ENCODE measurements at regions not wholly inside any gene's neighbourhood (a gene's known extent, or its start where the extent isn't known, plus 50 kb on each side); places are given as distances from the start of the nearest gene placed in this dataset.

DNA sequence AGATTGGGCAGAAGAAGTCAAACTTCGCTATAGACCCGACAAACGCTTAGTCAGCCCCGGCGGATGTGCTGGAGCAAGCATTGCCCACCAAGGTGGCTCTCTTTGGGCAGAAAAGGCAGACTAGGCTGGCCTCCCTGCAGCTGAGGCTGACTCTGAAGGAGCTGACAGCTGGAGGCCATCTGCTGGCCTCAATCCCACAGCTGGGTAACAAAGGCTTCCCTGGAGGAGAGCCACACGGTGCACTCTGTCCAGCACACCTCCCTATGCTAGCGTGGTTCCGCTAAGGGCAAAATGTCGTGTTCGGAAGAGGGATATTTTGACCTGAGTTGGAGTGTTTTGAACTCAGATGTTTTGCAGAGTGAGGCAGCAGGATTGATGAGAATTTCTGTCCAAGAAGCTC is 103.5 kb upstream of the PTCH1 start:
- H3K27ac Mint-ChIP-seq, result no peak overlapping the region
- H3K4me1 ChIP-seq (ENCODE audit: insufficient read depth, low read length), result no peaks in the 10 kb centered on the region
- H3K36me3 Mint-ChIP-seq (ENCODE audit: low read depth), result no peaks in the 10 kb centered on the region
- no peak overlapping the region for H3K4me3 Mint-ChIP-seq
- intact Hi-C loops (cut with DNase I, micrococcal nuclease), result no loop called here
- no peak for ATAC-seq (ENCODE audit: poor library complexity)
- TF ChIP-seq, protein P1, sequence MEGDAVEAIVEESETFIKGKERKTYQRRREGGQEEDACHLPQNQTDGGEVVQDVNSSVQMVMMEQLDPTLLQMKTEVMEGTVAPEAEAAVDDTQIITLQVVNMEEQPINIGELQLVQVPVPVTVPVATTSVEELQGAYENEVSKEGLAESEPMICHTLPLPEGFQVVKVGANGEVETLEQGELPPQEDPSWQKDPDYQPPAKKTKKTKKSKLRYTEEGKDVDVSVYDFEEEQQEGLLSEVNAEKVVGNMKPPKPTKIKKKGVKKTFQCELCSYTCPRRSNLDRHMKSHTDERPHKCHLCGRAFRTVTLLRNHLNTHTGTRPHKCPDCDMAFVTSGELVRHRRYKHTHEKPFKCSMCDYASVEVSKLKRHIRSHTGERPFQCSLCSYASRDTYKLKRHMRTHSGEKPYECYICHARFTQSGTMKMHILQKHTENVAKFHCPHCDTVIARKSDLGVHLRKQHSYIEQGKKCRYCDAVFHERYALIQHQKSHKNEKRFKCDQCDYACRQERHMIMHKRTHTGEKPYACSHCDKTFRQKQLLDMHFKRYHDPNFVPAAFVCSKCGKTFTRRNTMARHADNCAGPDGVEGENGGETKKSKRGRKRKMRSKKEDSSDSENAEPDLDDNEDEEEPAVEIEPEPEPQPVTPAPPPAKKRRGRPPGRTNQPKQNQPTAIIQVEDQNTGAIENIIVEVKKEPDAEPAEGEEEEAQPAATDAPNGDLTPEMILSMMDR (IDR thresholded peaks at IDR 0.05), result no peak
- H3K4me3 ChIP-seq (ENCODE audit: low read length), result no peak overlapping the region
- H3K4me1 Mint-ChIP-seq (ENCODE audit: low read depth), result peaks cover 4% of the 10 kb centered on the region
- H3K27me3 ChIP-seq (ENCODE audit: control insufficient read depth in 1 of 2, insufficient read depth in 2 of 2, low read length in 2 of 2), result peaks cover 0 to 2% of the 10 kb centered on the region in 2 experiments
- H3K27ac ChIP-seq (ENCODE audit: low read depth in 1 of 2, low read length in 2 of 2), result no peak overlapping the region
- POLR2A ChIA-PET, result no interaction called here
- no peaks in the 10 kb centered on the region for H3K36me3 ChIP-seq (ENCODE audit: insufficient read depth, low read length)
- H3K9me3 ChIP-seq (ENCODE audit: control insufficient read depth in 1 of 2, insufficient read depth in 1 of 2, low read length in 2 of 2), result peaks cover 0 to 2% of the 10 kb centered on the region in 2 experiments
- DNase-seq, result no peak
- CTCF ChIA-PET, result no interaction called here
- no peaks in the 10 kb centered on the region for H3K9me3 Mint-ChIP-seq
- H3K27me3 Mint-ChIP-seq, result peaks cover 15% of the 10 kb centered on the region

DNA sequence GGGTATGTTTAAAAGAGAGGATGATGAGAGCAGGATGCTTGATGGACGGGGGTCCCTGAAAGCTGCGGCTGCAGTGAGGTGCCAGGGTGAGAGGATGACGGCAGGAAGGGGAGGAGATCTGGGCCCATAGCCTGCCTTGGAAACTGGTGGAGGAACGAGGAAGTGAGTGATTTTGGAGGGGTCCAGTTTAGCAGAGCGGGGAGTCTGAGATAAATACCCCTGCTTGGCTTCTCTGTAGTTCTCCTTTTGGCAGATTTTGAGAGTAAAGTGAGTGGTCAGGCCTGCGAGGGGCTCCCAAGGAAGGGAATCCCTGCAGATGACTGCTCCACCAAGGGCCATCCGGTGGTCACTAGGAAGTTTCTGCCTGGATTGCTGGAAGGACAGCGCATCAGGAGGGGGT is 98.5 kb upstream of the PTCH1 start:
- Histone ChIP-seq H3K4me3 (ENCODE audit: low read length) (no peak overlapping the region), H3K4me1 (ENCODE audit: insufficient read depth, low read length) (no peaks in the 10 kb centered on the region), H3K9me3 (ENCODE audit: control insufficient read depth in 1 of 2, insufficient read depth in 1 of 2, low read length in 2 of 2) (peaks cover 0 to 5% of the 10 kb centered on the region in 2 experiments), H3K27me3 (ENCODE audit: control insufficient read depth in 1 of 2, insufficient read depth in 2 of 2, low read length in 2 of 2) (peaks cover 0 to 2% of the 10 kb centered on the region in 2 experiments), H3K27ac (ENCODE audit: low read depth in 1 of 2, low read length in 2 of 2) (no peak overlapping the region), H3K36me3 (ENCODE audit: insufficient read depth, low read length) (no peaks in the 10 kb centered on the region)
- TF ChIP-seq, protein P1 (IDR thresholded peaks at IDR 0.05), result no peak
- ATAC-seq (ENCODE audit: poor library complexity) (no peak), DNase-seq (no peak)
- peaks cover 8% of the 10 kb centered on the region for H3K27me3 Mint-ChIP-seq
- ChIA-PET POLR2A (no interaction called here), CTCF (no interaction called here)
- H3K27ac Mint-ChIP-seq, result no peak overlapping the region
- no peaks in the 10 kb centered on the region for H3K4me1 Mint-ChIP-seq (ENCODE audit: low read depth)
- intact Hi-C loops (cut with DNase I, micrococcal nuclease), result no loop called here
- H3K9me3 Mint-ChIP-seq, result no peaks in the 10 kb centered on the region
- no peak overlapping the region for H3K4me3 Mint-ChIP-seq
- no peaks in the 10 kb centered on the region for H3K36me3 Mint-ChIP-seq (ENCODE audit: low read depth)

DNA sequence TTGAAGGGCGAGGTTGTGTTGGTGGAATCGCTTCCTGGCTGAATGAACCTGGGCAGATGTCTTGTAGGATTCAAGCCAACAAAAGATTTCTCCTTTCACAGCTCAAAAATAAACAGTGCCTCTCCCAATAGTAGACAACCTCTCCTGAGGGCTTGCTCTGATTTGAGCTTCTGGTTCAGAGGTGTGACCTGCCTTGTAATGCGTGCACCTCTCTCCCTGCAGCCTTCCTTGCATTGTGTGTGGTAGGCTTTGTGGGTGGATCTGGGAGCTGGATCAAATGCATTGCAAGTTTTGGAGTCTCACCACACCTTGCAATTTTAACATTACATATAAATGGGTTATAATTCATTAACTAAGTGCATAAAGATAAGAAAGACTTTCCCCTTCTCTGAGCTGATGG is 96.9 kb upstream of the PTCH1 start:
- H3K27me3 Mint-ChIP-seq, result peaks cover 8% of the 10 kb centered on the region
- no peaks in the 10 kb centered on the region for H3K36me3 Mint-ChIP-seq (ENCODE audit: low read depth)
- H3K9me3 Mint-ChIP-seq, result no peaks in the 10 kb centered on the region
- Histone ChIP-seq H3K4me1 (ENCODE audit: insufficient read depth, low read length) (no peaks in the 10 kb centered on the region), H3K27ac (ENCODE audit: low read depth in 1 of 2, low read length in 2 of 2) (no peak overlapping the region), H3K27me3 (ENCODE audit: control insufficient read depth in 1 of 2, insufficient read depth in 2 of 2, low read length in 2 of 2) (peaks cover 0 to 2% of the 10 kb centered on the region in 2 experiments), H3K36me3 (ENCODE audit: insufficient read depth, low read length) (no peaks in the 10 kb centered on the region), H3K9me3 (ENCODE audit: control insufficient read depth in 1 of 2, insufficient read depth in 1 of 2, low read length in 2 of 2) (peaks cover 0 to 5% of the 10 kb centered on the region in 2 experiments), H3K4me3 (ENCODE audit: low read length) (no peak overlapping the region)
- no peak overlapping the region for H3K27ac Mint-ChIP-seq
- intact Hi-C loops (cut with DNase I, micrococcal nuclease), result no loop called here
- CTCF ChIA-PET, result no interaction called here
- no peaks in the 10 kb centered on the region for H3K4me1 Mint-ChIP-seq (ENCODE audit: low read depth)
- no peak for DNase-seq
- no peak overlapping the region for H3K4me3 Mint-ChIP-seq
- POLR2A ChIA-PET, result no interaction called here
- TF ChIP-seq, protein P1 (IDR thresholded peaks at IDR 0.05), result no peak
- no peak for ATAC-seq (ENCODE audit: poor library complexity)
